ENCODE measurements at regions not wholly inside any gene's neighbourhood (a gene's known extent, or its start where the extent isn't known, plus 50 kb on each side); places are given as distances from the start of the nearest gene placed in this dataset.

DNA sequence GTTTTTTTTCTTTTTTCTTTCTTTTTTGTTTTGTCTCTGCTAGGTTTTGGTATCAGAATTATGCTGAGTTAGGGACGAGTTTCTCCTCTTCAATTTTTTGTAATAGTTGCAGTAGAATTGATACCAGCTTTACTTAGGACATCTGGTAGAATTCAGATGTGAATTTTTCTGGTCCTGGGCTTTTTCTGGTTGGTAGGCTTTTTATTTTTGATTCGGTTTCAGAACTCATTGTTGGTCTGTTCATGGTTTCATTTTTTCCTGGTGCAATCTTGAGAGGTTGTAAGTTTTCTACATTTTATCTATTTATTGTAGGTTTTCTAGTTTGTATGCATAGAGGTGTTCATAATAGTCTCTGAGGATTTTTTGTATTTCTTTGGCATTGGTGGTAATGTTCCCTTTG is 498.1 kb upstream of the CPEB2 start:
- DNase-seq, result no peak

DNA sequence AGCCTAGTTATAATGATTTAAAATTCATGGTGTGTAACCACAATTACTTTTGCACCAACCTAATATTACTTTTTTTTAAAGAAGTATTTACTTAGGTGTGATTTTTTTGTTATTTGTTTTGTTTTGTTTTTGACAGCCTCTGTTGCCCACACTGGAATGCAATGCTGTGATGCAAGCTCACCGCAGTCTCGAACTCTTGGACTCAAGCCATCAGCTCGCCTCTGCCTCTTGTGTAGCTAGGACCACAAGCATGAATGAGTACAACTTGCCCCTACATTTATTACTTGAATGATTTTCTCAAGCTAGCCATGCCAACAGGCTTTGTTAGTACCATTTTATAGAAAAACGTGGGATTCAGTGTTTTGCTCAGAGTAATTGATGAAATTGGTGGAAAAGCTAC is 488.8 kb upstream of the CPEB2 start:
- DNase-seq, result no peak

DNA sequence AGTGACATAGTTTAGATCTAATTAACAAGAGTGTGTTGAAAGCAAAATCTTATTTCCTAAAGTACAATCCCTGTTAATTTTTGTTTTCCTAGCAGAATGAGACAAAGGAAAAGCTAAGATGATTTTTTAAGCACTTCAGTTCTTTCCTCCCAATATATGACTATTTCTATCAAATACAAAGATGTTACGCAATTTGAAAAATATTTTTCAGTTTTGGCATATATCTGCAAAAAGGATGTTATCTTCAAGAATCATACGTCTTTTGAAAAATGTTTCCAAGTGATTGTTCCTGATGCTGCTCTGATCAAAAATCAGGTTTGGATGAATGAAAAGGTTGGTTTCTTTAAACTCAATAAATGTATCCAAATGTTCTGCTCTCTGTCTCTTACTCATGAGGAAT is 486.7 kb upstream of the CPEB2 start:
- DNase-seq, result no peak

DNA sequence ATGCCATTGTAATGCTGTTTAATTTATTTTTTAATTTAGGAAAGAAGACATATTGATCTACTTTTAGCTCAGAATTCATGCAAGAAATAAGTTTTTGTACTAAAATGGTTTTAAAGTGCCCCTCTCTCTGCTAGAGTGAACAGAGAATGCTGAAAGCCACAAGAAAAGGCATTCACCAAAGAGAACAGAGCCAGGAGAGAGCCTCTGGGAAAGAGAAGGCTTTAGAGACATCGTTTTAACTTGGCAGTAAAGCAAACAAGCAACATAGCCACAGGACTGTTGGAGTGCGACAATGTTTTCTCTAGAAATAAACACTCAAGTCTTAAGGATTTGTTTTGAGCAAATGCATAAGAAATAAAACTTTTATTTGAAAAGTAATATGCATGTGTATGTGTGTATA is 484.1 kb upstream of the CPEB2 start:
- DNase-seq, result no peak

DNA sequence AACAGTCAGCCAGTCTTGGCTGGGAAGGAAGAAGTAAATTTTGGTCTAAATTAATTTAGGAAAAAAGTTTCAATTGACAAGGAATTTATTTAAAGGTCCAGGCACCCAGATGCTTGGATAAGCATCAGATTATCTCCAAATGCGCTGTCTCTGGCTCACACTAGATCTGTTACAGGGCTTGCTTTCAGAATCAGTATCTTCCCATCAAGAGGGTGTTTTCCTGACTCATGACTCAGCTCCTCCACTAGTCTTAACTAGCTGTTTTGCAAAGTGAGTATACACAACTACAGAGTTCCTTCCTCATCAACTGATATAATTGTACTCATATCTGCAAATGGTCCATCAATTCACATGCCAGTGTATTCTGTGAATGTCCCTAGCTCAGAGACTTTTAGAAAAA is 482.1 kb upstream of the CPEB2 start:
- no peak for DNase-seq

DNA sequence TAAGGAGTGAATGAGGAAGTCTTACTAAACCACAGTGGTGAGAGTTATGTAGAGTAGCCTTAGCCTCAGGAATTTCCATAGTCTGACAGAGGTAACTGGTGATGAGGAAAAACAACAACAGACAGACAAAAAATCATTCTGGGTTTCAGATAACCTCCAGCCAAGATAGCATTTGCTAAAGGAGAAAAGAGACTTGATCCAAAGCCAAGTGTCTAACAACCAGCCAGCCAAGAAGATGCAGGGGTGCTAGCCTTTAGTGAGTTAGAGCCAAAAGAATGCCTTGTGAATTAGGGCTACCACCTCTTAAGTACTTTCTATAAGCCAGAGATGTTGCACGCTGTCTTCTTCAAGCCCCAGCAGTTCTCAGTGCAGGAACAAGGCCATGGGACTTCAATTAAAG is 478.0 kb upstream of the CPEB2 start:
- DNase-seq, result no peak

DNA sequence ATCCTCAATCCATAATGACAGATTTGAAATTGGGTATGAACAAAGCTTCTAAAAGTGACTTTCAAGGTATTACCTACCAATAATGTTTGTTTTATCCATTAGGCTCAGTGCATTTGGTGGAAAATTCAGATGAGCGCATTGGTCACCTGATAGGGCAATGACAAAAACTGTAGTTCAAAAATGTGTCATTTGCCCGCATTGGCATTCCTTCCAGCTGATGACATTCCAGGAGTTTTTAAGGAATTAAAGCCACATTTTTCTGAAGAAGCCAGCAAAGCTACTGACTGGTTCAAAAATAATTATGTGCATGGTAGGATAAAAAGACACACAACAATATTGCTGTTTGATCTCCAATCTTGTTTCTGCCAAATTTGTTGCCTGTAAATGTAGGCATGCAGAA is 473.4 kb upstream of the CPEB2 start:
- DNase-seq, result no peak

DNA sequence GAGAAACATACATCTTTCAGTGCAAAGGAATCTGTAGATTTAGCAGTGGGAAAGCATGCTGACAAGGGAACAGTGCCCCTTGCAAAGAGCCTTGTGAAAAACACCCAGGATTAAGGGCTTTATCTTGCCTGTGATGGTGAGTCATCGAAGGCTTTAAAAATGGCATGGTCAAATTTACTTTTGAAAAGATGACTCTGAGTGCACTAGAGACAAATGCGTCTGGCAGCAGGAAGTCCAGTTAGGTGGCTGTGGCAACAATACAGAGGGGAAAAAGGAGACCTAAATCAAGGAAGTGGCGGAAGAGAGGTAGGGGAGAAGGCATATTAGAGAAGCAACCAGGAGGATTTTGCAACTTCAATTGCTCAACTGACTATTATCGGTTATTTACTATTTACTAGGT is 472.6 kb upstream of the CPEB2 start:
- no peak for DNase-seq

DNA sequence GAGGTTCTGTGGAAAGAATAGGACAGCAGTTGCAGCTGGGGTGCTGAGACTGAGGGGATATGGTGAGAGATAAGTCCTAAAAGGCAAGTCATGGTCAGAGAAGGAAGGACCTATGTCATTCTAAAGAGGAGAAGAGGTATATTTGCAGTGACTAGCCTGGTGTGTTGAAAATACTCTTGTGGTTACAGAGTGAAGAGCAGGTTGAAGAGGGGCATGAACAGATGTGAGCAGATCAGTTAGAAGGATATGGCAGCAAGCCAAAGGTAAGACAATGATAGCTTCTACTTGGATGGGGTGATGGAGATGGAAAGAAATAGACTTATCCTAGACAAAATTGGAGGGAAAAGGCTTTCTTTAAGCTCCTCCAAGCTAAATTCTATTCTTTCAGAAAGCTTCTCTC is 469.8 kb upstream of the CPEB2 start:
- DNase-seq, result no peak

DNA sequence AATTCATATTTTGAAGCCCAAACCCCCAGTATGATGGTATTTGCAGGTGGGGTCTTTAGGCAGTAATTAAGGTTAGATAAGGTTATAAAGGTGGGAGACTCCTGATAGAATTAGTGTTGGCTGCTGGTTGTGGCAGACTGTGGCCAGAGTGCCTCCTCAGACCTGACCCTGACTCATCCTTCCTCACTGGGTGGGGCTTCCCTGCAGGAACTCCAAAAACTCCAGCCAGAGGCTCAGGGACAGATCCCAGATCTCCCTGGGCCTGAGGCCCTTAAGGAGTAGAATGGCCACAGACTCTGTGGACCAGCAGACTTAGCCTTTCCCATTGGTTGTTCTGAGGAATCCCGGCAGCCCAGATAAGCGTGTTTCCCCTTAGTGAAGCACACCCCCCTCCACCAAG is 463.0 kb upstream of the CPEB2 start:
- no peak for DNase-seq

DNA sequence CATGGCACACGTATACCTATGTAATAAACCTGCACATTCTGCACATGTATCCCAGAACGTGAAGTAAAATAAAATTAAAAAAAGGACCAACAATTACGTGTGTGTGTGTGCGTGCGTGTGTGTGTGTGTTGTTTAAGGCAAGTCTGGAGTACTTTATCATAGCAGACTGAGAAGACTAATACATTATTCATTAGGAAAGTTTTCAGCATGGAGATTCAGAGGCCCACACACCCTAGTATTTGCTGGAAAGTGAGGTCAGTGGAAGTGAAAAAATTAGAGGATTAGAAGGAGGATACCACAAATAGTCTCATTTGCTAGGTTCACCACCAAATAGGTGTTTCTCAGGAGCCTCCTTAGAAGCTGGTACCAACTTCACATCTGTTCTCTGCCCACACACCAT is 457.1 kb upstream of the CPEB2 start:
- no peak for DNase-seq

DNA sequence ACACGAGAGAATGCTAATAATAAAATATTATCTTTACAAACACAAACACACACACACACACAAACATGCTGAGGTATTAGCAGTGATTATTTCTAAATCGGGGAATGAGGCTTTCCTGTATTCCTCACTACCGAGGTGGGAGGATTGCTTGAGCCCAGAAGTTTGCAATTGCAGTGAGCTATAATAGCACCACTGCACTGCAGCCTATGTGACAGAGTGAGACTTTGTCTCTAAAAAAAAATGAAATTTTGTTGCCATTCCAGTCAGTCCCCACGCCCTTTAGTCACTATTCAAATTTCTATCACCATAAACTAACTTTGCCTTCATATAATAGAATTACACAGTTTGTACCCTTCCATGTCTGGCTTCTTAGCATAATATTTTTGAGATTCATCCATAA is 456.5 kb upstream of the CPEB2 start:
- DNase-seq, result no peak

DNA sequence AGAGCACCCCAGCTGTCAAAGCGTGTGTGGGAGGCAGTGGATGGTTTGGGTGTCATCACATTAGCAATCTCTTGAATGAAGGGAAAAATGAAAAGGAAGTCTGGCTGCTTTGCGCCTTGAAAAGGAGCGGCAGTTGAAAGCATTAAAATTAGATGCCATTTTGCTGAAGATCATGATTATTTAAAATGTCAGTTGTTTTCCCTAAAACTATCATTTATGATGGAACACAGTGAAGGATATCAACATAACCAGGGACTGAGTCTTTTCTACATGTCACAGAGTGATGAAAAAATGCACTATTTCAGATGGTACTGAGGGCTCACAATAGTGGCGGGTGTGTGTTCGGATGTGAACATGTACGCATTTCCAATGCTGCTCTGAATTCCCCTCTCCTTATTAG is 450.2 kb upstream of the CPEB2 start:
- no peak for DNase-seq

DNA sequence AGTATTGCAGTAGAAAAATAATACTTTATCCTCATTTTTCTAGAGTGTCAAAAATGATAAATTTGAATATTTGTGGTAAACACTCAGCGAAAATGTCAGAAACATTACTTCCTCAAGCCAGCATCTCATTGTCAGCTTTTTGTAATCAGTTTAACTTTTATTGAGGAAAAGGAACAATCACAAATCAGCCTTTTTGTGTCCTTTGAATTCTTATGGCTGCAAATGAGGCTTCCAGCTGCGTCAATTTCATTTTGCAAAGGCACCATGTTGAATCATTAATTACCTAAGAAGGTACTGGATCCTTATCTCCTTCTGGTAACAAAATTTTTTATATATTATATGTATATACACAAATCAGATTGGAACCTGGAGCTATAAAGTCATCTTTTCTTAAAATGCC is 442.6 kb upstream of the CPEB2 start:
- DNase-seq, result no peak

DNA sequence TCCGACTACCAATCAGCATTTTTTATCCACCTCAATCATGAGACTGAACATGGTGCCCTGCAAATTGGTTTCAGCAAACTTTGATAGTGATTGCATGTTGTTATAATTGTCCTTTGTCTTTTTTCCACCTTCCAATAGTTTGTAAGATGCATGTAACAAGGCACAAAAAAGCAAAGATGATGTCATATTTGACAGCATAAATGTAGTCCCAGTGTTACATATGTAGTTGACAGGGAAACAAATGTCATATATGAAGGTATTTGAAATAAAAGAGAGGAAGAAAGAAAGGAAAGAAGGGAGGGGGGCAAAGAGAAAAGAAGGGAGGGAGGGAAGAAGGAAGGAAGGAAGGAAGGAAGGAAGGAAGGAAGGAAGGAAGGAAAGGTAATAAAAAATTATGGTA is 441.7 kb upstream of the CPEB2 start:
- DNase-seq, result no peak

DNA sequence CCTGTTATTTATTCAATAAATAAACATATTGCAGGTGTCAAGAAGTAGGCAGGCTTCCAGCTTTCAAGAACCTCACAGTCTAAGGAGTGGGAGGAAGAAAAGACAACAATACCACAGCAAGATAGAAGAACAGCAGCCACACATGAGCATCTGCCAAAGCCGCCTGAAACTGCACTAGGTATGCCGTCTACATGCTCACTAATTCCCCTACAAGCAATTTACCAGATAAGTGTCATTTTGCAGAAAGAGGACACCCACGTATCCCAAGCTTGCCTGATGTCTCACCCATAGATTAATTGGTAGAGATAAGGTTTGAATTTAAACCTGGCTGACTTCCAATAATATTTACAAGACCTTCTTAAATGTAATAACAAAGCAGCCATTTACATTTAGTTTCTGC is 439.4 kb upstream of the CPEB2 start:
- DNase-seq, result no peak

DNA sequence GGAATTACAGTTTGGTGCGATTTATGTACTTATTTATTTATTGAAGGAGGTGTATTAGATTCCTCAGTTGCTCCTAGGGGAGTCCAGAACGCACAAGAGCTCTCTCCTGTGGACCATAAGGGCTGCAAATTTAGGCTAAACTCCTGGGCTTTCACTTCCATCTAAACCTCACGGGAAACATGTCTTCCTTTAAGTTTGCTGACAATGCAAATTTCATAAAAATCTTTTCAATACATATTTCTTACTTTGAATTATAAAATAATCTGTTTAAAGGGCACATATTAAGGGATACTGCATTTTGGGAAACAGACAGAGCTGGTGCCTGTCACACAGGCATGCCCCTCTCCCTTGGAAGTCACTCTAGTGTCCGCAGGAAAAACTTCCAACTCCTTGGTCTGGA is 438.0 kb upstream of the CPEB2 start:
- DNase-seq, result no peak

DNA sequence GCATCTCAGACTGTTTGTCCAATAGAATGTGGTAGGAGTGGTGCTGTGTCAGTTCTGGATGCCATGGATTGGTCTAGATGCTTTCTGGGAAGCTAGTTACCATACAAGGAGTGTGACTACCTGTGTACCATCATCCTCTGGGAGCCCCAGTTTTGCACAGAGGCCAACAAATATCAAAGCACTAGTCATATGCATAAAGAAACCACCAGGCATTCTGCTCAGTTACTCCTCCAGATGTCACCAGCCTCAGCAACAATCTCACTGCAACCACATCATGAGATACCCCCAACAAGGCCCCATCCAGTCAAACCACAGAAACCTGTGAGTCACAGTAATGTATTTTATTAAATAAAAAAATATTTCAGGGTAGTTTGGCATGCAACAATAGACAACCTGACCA is 435.8 kb upstream of the CPEB2 start:
- no peak for DNase-seq

DNA sequence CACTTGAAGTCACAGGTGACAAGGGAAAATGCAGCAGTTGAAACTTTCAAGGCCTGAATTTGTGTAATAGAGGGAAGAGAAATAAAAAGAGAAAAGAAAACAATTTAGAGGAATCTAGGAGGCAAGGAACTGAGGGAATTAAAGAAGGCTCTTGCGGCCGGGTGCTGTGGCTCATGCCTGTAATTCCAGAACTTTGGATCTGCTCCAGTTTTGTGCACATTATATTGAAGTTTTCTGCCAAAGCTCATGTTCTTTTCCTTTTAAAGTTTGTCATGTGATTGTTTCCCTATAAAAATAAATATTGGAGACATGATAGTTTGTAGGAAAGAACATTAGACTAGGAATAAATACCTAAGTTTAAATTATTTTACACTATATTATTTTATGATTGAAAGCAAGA is 433.9 kb upstream of the CPEB2 start:
- DNase-seq, result no peak

DNA sequence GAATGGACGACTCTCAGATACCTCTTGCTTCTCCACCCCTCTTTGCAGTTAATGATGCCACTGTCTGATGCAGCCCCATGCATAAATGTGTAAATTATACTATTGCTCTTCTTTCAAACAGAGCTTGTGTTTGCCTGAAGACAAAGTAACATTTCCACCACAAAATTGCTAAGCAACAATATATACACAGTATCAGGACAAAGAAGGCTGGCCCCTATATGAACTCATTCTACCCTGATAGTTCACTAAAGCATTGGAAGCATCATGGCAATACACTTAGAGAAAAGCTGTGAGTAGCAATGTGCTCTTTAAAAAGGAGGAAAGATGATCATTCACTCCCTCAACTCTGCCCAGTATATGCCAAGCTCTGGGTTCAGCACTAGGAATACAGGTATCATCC is 427.0 kb upstream of the CPEB2 start:
- no peak for DNase-seq

DNA sequence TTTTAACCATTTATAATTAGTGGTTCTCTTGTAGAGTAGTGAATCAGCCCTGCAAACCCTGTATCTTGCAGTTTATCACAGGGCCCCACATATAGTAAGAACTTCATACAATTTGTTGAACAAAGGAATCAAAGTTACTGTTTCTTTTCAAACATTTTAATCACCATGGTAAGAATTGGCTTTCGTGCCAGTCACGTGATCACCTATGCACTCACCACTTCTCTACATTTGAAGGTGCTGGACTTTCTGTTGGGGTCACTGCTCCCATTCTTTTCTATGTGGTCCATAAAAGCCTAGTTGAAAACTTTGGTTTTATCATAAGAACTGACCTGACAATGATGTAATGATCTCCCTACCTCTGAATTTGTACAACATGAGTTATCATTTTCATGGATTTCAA is 426.4 kb upstream of the CPEB2 start:
- DNase-seq, result no peak

DNA sequence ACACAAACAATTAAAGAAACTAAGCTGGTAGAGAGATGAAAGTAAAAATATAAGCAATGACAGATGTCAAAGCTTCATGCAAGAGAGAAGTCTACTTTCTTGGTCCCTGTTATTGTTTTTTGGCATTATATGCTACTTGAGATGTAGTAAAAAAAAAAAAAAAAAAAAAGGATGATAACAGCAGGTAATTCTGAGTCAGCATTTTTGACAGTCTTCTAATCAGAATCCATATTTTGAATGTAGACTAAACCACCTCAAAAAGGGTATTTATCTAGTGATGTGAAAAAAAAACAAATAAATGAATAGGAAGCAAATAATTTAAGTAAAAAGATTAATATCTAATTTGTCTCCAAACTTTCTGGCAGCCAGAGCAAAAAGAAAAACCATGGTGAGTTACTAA is 422.2 kb upstream of the CPEB2 start:
- DNase-seq, result no peak

DNA sequence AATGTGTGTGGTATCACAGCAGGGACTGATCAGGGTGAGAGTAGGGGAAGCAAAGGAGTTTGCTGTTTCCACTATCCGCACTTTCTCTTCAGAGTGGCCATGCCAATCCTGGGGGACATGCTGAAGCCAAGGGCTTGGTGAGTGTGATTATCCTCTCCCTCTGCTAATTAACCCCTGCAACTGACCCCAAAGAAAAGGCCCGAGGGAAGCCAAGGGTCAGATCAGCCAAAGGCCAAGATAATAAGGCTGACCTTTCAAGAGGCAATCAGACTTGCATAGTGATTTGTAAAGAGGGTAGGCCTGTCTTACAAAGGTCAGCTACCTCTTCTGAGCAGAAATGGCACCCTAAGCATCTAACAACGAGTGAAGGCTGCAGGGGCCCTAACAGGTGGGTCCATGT is 420.5 kb upstream of the CPEB2 start:
- no peak for DNase-seq

DNA sequence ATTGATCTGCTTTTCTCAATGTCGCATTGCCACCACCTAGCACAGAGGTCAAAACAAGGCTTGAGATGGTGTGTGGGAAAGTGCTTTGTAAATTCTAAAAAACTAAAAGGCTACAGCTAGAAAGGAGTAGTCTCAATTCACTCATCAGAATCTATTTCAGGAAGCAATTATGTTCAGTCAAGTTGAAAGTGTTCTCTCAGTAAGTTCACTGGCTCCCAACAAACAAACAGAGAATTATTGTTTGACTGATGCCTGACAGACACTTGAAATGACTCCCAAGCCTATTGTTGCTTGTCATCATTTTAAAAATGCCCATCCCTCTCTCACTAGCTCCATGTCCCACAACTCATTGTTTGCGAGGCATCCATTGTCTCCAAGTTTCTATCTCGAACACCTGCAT is 419.6 kb upstream of the CPEB2 start:
- DNase-seq, result no peak

DNA sequence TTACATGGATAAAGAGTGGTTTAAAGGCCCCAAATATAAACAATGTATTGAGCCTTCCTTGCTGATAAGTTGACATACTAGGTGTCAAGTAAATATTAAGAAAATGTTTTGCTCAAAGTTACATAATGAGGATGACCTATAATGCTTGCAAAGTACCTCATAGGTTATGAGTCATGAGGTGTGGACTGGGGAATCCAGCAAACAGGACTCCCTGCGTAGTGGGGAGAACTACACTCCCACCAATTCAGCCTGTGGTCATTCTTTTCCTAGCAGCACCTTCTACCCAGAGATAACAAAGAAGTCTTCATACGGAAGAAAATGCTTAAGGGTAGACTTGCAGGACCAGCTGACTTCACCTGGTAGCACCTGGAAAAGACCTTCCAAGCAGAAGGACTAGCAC is 418.9 kb upstream of the CPEB2 start:
- no peak for DNase-seq

DNA sequence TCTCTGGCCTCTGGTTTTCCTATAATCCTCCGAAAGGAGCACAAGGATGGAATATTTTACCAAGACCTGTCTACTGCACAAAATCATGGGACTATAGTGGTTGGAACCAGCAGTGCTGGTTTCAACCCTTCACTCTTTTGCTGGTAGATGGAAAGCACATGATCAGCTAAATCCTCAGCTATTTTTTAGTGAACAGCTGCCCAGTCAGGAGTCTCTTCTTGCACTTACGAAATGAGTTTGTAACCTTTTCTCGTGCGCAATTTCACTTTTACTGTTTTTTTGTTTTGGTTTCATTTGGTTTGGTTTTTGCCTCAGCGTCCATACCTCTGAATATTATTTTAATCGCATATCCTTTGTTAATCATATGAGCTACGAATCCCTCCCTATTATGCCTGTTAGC is 418.5 kb upstream of the CPEB2 start:
- no peak for DNase-seq

DNA sequence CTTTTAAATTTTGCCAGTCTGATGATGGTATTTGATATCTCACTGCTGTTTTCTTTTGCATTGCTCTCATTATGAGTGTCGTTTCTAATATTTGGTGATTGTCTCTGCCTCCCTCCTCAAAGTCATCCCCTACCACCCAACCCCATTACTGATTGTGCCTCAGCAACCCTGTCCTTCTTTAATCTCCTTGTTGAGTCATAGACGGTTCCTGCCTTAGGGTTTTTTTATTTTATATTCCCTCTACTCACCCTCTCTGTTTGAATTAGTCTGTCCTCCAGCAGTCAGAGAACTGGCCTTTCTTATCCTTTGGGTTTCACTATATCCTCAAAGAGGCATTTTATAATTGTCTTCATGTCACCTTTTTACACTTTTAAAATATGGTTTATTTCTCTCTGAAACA is 409.3 kb upstream of the CPEB2 start:
- DNase-seq, result no peak
